Testis (tissue), 2 donors: ENCODE measurements at regions not wholly inside any gene's neighbourhood (a gene's known extent, or its start where the extent isn't known, plus 50 kb on each side); places are given as distances from the start of the nearest gene placed in this dataset.

ENCODE experiments used
- DNase-seq: peaks from one replicate; pipeline ENCODE4 v3.0.0-alpha.2; 2019
- H3K27ac ChIP-seq, 2 donors: fragments of 200-600 bp; sonication (generic); one replicate each; pipeline ENCODE4 v1.5.1; 2019
- H3K27me3 ChIP-seq: fragments of 200-600 bp; sonication (generic); one replicate; pipeline ENCODE4 v1.5.1; 2019
- H3K36me3 ChIP-seq: fragments of 200-600 bp; sonication (generic); one replicate; pipeline ENCODE4 v1.5.1; 2017; ENCODE audit warnings: low read depth; ENCODE audit errors: missing control alignments
- H3K4me1 ChIP-seq: fragments of 200-600 bp; sonication (generic); one replicate; pipeline ENCODE4 v1.5.1; 2019
- H3K4me3 ChIP-seq, 2 donors: fragments of 200-600 bp; sonication (generic); one replicate each; pipeline ENCODE4 v1.5.1; 2017 to 2019
- H3K9me3 ChIP-seq: fragments of 200-600 bp; sonication (generic); one replicate; pipeline ENCODE4 v1.5.1; 2017
- CTCF ChIP-seq, 3 experiments: fragments of 450-650 bp in 2 of 3; fragments of 200-600 bp in 1 of 3; sonication (generic) in 1 of 3; IDR thresholded peaks; one replicate each; pipeline ENCODE4 v1.5.1; 2016 to 2019; ENCODE audit warnings: antibody characterized with exemption in 3 of 3, mild to moderate bottlenecking in 2 of 3, moderate library complexity in 1 of 3
- POLR2A ChIP-seq: fragments of 450-650 bp; IDR thresholded peaks from one replicate; pipeline ENCODE4 v1.6.1; 2017; ENCODE audit warnings: antibody characterized with exemption, mild to moderate bottlenecking, moderate library complexity
- WGBS, 2 donors: methylation state at CpG; one replicate each; pipeline ENCODE4 v1.1.5; 2018; 5-methylcytosine and 5-hydroxymethylcytosine counted together
- intact Hi-C: fragments of 100-400 bp; cut with DNase I; formaldehyde crosslinking; loops from one replicate; pipeline ENCODE4 v1.15.1; 2023; ENCODE audit warnings: low total_unique reads

GRCh38 chr3:146972726-146973125, 367.6 kb upstream of the PLSCR5 start:
- no peaks in the 10 kb centered on the region for H3K4me1 ChIP-seq
- no peak for DNase-seq
- H3K4me3 ChIP-seq: no peak overlapping the region

GRCh38 chr3:146970236-146970635, 365.1 kb upstream of the PLSCR5 start:
- no peaks in the 10 kb centered on the region for H3K36me3 ChIP-seq
- no peak for DNase-seq
- WGBS, 2 donors: 81 to 85% methylated on average over 2 of the region's 2 CpGs
- no peak overlapping the region for H3K4me3 ChIP-seq
- no peak for TF ChIP-seq POLR2A
- TF ChIP-seq CTCF (IDR thresholded peaks at IDR 0.05): no peak
- no peaks in the 10 kb centered on the region for H3K9me3 ChIP-seq
- intact Hi-C loops: no loop called here
- no peaks in the 10 kb centered on the region for H3K27me3 ChIP-seq
- H3K4me1 ChIP-seq: no peaks in the 10 kb centered on the region
- no peak overlapping the region for H3K27ac ChIP-seq

More at GRCh38 chr3:146972726-146973125, 367.6 kb upstream of the PLSCR5 start:
- intact Hi-C loops: no loop called here
- WGBS, 2 donors: 84 to 87% methylated on average over 1 of the region's 1 CpG
- Histone ChIP-seq H3K9me3 (no peaks in the 10 kb centered on the region), H3K36me3 (no peaks in the 10 kb centered on the region), H3K27ac (no peak overlapping the region), H3K27me3 (no peaks in the 10 kb centered on the region)
- TF ChIP-seq POLR2A: no peak
- no peak for TF ChIP-seq CTCF (IDR thresholded peaks at IDR 0.05)

- Histone ChIP-seq H3K4me3 (no peak overlapping the region), H3K9me3 (no peaks in the 10 kb centered on the region), H3K27ac (no peak overlapping the region), H3K27me3 (no peaks in the 10 kb centered on the region), H3K36me3 (no peaks in the 10 kb centered on the region), H3K4me1 (no peaks in the 10 kb centered on the region)
- DNase-seq: no peak
- intact Hi-C loops: no loop called here
- TF ChIP-seq CTCF (IDR thresholded peaks at IDR 0.05) (no peak), POLR2A (no peak)
These were observed 364.2 kb upstream of the PLSCR5 start for GRCh38 chr3:146969356-146969755.

GRCh38 chr3:146968204-146968651, 363.1 kb upstream of the PLSCR5 start:
- 86% methylated on average over 1 of the region's 1 CpG for WGBS, 2 donors

More at GRCh38 chr3:146968204-146968651, 363.1 kb upstream of the PLSCR5 start:
- intact Hi-C loops: no loop called here
- Histone ChIP-seq H3K27me3 (no peaks in the 10 kb centered on the region), H3K36me3 (no peaks in the 10 kb centered on the region), H3K9me3 (no peaks in the 10 kb centered on the region), H3K27ac (no peak overlapping the region), H3K4me3 (no peak overlapping the region), H3K4me1 (no peaks in the 10 kb centered on the region)
- TF ChIP-seq CTCF (IDR thresholded peaks at IDR 0.05) (no peak), POLR2A (no peak)
- no peak for DNase-seq
